ENCODE measurements at regions not wholly inside any gene's neighbourhood (a gene's known extent, or its start where the extent isn't known, plus 50 kb on each side); places are given as distances from the start of the nearest gene placed in this dataset.

GRCh38 chr3:95327478-95327877 is 1264.6 kb downstream of the NSUN3 start:
- Histone ChIP-seq H3F3A (ENCODE audit: insufficient read depth, low read length, poor library complexity, severe bottlenecking) (no peaks in the 10 kb centered on the region), H3K27me3 (ENCODE audit: insufficient read depth, low read depth, low read length) (no peaks in the 10 kb centered on the region), H3K4me2 (ENCODE audit: low read length) (no peak overlapping the region), H2AFZ (ENCODE audit: low read depth, low read length) (no peak overlapping the region), H3K79me2 (replicated peaks; ENCODE audit: insufficient read depth, low read length) (no peaks in the 10 kb centered on the region), H3K9ac (ENCODE audit: low read length) (no peak overlapping the region), H3K9me3 (ENCODE audit: low read length) (peaks cover 9% of the 10 kb centered on the region), H3K36me3 (ENCODE audit: insufficient read depth, low read length) (no peaks in the 10 kb centered on the region), H3K27ac (ENCODE audit: low read length) (no peak overlapping the region), H3K4me3 (ENCODE audit: low read length) (no peak overlapping the region), H3K9me2 (ENCODE audit: insufficient read depth, low read length) (no peaks in the 10 kb centered on the region), H4K20me1 (ENCODE audit: insufficient read depth) (no peaks in the 10 kb centered on the region)
- TF ChIP-seq POLR2AphosphoS5 (IDR thresholded peaks at IDR 0.05) (no peak), SMC3 (conservative IDR thresholded peaks at IDR 0.05; ENCODE audit: poor library complexity) (no peak), RAD21 (conservative IDR thresholded peaks at IDR 0.05) (no peak), MXI1 (conservative IDR thresholded peaks at IDR 0.05; ENCODE audit: poor library complexity, severe bottlenecking) (no peak), REST (IDR thresholded peaks at IDR 0.05; ENCODE audit: borderline replicate concordance) (no peak), CTCF (IDR thresholded peaks at IDR 0.05; ENCODE audit: poor library complexity, severe bottlenecking) (no peak), EP300 (conservative IDR thresholded peaks at IDR 0.05; ENCODE audit: poor library complexity, severe bottlenecking) (no peak), EZH2 (IDR thresholded peaks at IDR 0.05; ENCODE audit: borderline replicate concordance, insufficient read depth, low read length, poor library complexity, severe bottlenecking) (no peak), TAF1 (IDR thresholded peaks at IDR 0.05; ENCODE audit: low read depth) (no peak)

- no peak overlapping the region for H3K27ac ChIP-seq (ENCODE audit: low read length)
- no peaks in the 10 kb centered on the region for H3F3A ChIP-seq (ENCODE audit: insufficient read depth, low read length, poor library complexity, severe bottlenecking)
- no peaks in the 10 kb centered on the region for H3K9me2 ChIP-seq (ENCODE audit: insufficient read depth, low read length)
- H2AFZ ChIP-seq (ENCODE audit: low read depth, low read length): no peak overlapping the region
- H3K4me2 ChIP-seq (ENCODE audit: low read length): no peak overlapping the region
- H3K9ac ChIP-seq (ENCODE audit: low read length): no peak overlapping the region
- H3K36me3 ChIP-seq (ENCODE audit: insufficient read depth, low read length): no peaks in the 10 kb centered on the region
- H3K27me3 ChIP-seq (ENCODE audit: insufficient read depth, low read depth, low read length): no peaks in the 10 kb centered on the region
- no peak for TF ChIP-seq TAF1 (IDR thresholded peaks at IDR 0.05; ENCODE audit: low read depth)
- TF ChIP-seq RAD21 (conservative IDR thresholded peaks at IDR 0.05): no peak
- no peak for TF ChIP-seq SMC3 (conservative IDR thresholded peaks at IDR 0.05; ENCODE audit: poor library complexity)
- no peak for TF ChIP-seq MXI1 (conservative IDR thresholded peaks at IDR 0.05; ENCODE audit: poor library complexity, severe bottlenecking)
- TF ChIP-seq EP300 (conservative IDR thresholded peaks at IDR 0.05; ENCODE audit: poor library complexity, severe bottlenecking): no peak
- no peak for TF ChIP-seq EZH2 (IDR thresholded peaks at IDR 0.05; ENCODE audit: borderline replicate concordance, insufficient read depth, low read length, poor library complexity, severe bottlenecking)
- no peak for TF ChIP-seq POLR2AphosphoS5 (IDR thresholded peaks at IDR 0.05)
- no peaks in the 10 kb centered on the region for H4K20me1 ChIP-seq (ENCODE audit: insufficient read depth)
- no peaks in the 10 kb centered on the region for H3K9me3 ChIP-seq (ENCODE audit: low read length)
- H3K4me3 ChIP-seq (ENCODE audit: low read length): no peak overlapping the region
- no peaks in the 10 kb centered on the region for H3K79me2 ChIP-seq (replicated peaks; ENCODE audit: insufficient read depth, low read length)
Observed at GRCh38 chr3:95333826-95334225, 1271.0 kb downstream of the NSUN3 start.
